HCT116 (cell line): ENCODE measurements at regions not wholly inside any gene's neighbourhood (a gene's known extent, or its start where the extent isn't known, plus 50 kb on each side); places are given as distances from the start of the nearest gene placed in this dataset.

ENCODE experiments used
- ATAC-seq: fragments of 200-7000 bp; cut with Tn5 transposase; 2 replicates; pipeline ENCODE4 v1.9.1; 2020; ENCODE audit warnings: mild to moderate bottlenecking, moderate library complexity
- BruUV-seq: library from RNA; stranded (reverse); fragments of 400-500 nt; replicated peaks from 2 replicates; lab custom pipeline; 2021; lab: Mats Ljungman, UMichigan
- CTCF ChIA-PET: fragments of 300-600 bp; sonication (Branson Sonifier 250); formaldehyde crosslinking; loops from one replicate; lab custom pipeline; 2021; ENCODE audit warnings: antibody characterized with exemption; lab: Charles Lee
- POLR2A ChIA-PET: fragments of 300-600, 350-600 bp; sonication (Branson Sonifier 250); formaldehyde crosslinking; loops from one replicate; lab custom pipeline; 2021; ENCODE audit warnings: antibody characterized with exemption; lab: Charles Lee
- RAD21 ChIA-PET, 2 experiments: fragments of 300-600 bp; sonication (Branson Sonifier 250); formaldehyde crosslinking; loops; one replicate each; lab custom pipeline; 2023; ENCODE audit warnings: low total read pairs in 2 of 2; ENCODE audit not compliant: uncharacterized antibody in 2 of 2, unreplicated experiment in 2 of 2, low non-redundant PET in 1 of 2; lab: Charles Lee
- DNase-seq: peaks from one replicate; pipeline ENCODE4 v3.0.0-alpha.2; 2010; ENCODE audit warnings: low read depth, low spot score
- H2AFZ ChIP-seq: fragments of 200-600 bp; shearing (Covaris generic), sonication (generic); 2 replicates; pipeline ENCODE4 v1.6.1; 2017; ENCODE audit warnings: low read depth, mixed run types, mixed read lengths, antibody characterized with exemption, low read length; ENCODE audit not compliant: poor library complexity, severe bottlenecking
- H3K27ac ChIP-seq: 2 replicates; pipeline ENCODE4 v1.5.1; 2012; ENCODE audit warnings: low read depth, low read length
- H3K27me3 ChIP-seq: fragments of 200-600 bp; sonication (generic); 2 replicates; pipeline ENCODE4 v1.6.1; 2016; ENCODE audit warnings: mixed run types, low read length, mixed read lengths; ENCODE audit not compliant: insufficient read depth
- H3K36me3 ChIP-seq, 2 experiments: fragments of 200-500 bp in 1 of 2; fragments of 200-600 bp in 1 of 2; sonication (Bioruptor generic) in 1 of 2; sonication (generic) in 1 of 2; 2 replicates each; pipeline versions ENCODE4 v1.5.1 to v1.6.1; 2014 to 2016; ENCODE audit warnings: low read length in 2 of 2, inconsistent platforms in 1 of 2, mixed read lengths in 1 of 2, mixed run types in 1 of 2; ENCODE audit not compliant: insufficient read depth in 2 of 2, control insufficient read depth in 1 of 2
- H3K4me1 ChIP-seq, 2 experiments: fragments of 200-600 bp in 1 of 2; sonication (generic) in 1 of 2; 2 replicates each; pipeline versions ENCODE4 v1.5.1 to v1.6.1; 2012 to 2017; ENCODE audit warnings: low read length in 2 of 2, inconsistent platforms in 1 of 2, mild to moderate bottlenecking in 1 of 2, mixed read lengths in 1 of 2, mixed run types in 1 of 2, moderate library complexity in 1 of 2; ENCODE audit not compliant: insufficient read depth in 2 of 2, control insufficient read depth in 1 of 2
- H3K4me2 ChIP-seq: fragments of 200-600 bp; sonication (generic); 2 replicates; pipeline ENCODE4 v1.6.1; 2017; ENCODE audit warnings: mixed run types, low read length, mixed read lengths
- H3K4me3 ChIP-seq, 2 experiments: fragments of 200-600 bp in 1 of 2; sonication (generic) in 1 of 2; replicated peaks in 1 of 2; 2 replicates each; pipeline ENCODE4 v1.5.1; 2011 to 2016; ENCODE audit warnings: low read length in 2 of 2, control low read depth in 1 of 2, low read depth in 1 of 2, mild to moderate bottlenecking in 1 of 2, mixed read lengths in 1 of 2, mixed run types in 1 of 2
- H3K79me2 ChIP-seq: fragments of 200-600 bp; sonication (generic); 2 replicates; pipeline ENCODE4 v1.6.1; 2017; ENCODE audit warnings: mild to moderate bottlenecking, mixed run types, low read length, moderate library complexity, mixed read lengths; ENCODE audit not compliant: insufficient read depth
- H3K9ac ChIP-seq: fragments of 200-600 bp; sonication (generic); 2 replicates; pipeline ENCODE4 v1.6.1; 2016; ENCODE audit warnings: low read length, mixed read lengths
- H3K9me2 ChIP-seq: fragments of 200-600 bp; sonication (generic), shearing (Covaris generic); 2 replicates; pipeline ENCODE4 v1.6.1; 2017; ENCODE audit warnings: mixed run types, mild to moderate bottlenecking, moderate library complexity; ENCODE audit not compliant: insufficient read depth
- H3K9me3 ChIP-seq, 2 experiments: fragments of 200-500 bp in 1 of 2; fragments of 200-600 bp in 1 of 2; sonication (Bioruptor generic) in 1 of 2; sonication (generic) in 1 of 2; 2 replicates each; pipeline ENCODE4 v1.6.1; 2014 to 2017; ENCODE audit warnings: low read length in 2 of 2, mixed read lengths in 2 of 2, inconsistent platforms in 1 of 2, low read depth in 1 of 2, mild to moderate bottlenecking in 1 of 2, mixed run types in 1 of 2, moderate library complexity in 1 of 2; ENCODE audit not compliant: control insufficient read depth in 1 of 2, insufficient read depth in 1 of 2
- H4K20me1 ChIP-seq: fragments of 200-600 bp; sonication (generic), shearing (Covaris generic); 2 replicates; pipeline ENCODE4 v1.6.1; 2017; ENCODE audit warnings: mixed run types, mild to moderate bottlenecking, moderate library complexity; ENCODE audit not compliant: insufficient read depth
- ATF3 ChIP-seq: IDR thresholded peaks from 2 replicates; pipeline ENCODE4 v1.6.1; 2012
- CTCF ChIP-seq, 3 experiments: fragments of 200-600 bp in 1 of 3; sonication (generic) in 1 of 3; IDR thresholded peaks in 2 of 3; conservative IDR thresholded peaks in 1 of 3; 2 replicates each; pipeline ENCODE4 v1.5.1; 2012 to 2017; ENCODE audit warnings: low read depth in 2 of 3, low read length in 2 of 3, antibody characterized with exemption in 1 of 3, borderline replicate concordance in 1 of 3, control low read depth in 1 of 3, mild to moderate bottlenecking in 1 of 3, mixed read lengths in 1 of 3, mixed run types in 1 of 3, moderate library complexity in 1 of 3; ENCODE audit not compliant: insufficient read depth in 1 of 3
- EGR1 ChIP-seq: IDR thresholded peaks from 2 replicates; pipeline ENCODE4 v1.6.1; 2012; ENCODE audit warnings: low read depth
- ELF1 ChIP-seq: IDR thresholded peaks from 2 replicates; pipeline ENCODE4 v1.6.1; 2012; ENCODE audit warnings: low read depth, borderline replicate concordance
- EZH2phosphoT487 ChIP-seq: fragments of 200-600 bp; IDR thresholded peaks from 2 replicates; pipeline ENCODE4 v1.6.1; 2018; ENCODE audit warnings: antibody characterized with exemption, borderline replicate concordance
- MAX ChIP-seq: IDR thresholded peaks from 2 replicates; pipeline ENCODE4 v1.6.1; 2012
- POLR2AphosphoS5 ChIP-seq: IDR thresholded peaks from 2 replicates; pipeline ENCODE4 v1.6.1; 2011; ENCODE audit warnings: mild to moderate bottlenecking, low read depth, low read length, moderate library complexity
- REST ChIP-seq: IDR thresholded peaks from 2 replicates; pipeline ENCODE4 v1.6.1; 2012; ENCODE audit warnings: low read depth
- SIN3A ChIP-seq: IDR thresholded peaks from 2 replicates; pipeline ENCODE4 v1.6.1; 2012; ENCODE audit warnings: low read depth
- YY1 ChIP-seq: IDR thresholded peaks from 2 replicates; pipeline ENCODE4 v1.6.1; 2011; ENCODE audit warnings: low read length, low read depth, moderate library complexity, mild to moderate bottlenecking; ENCODE audit not compliant: insufficient replicate concordance; ENCODE audit errors: extremely low read depth
- ZNF274 ChIP-seq: fragments of 200-500 bp; sonication (Bioruptor generic); IDR thresholded peaks from 2 replicates; pipeline ENCODE4 v1.6.1; 2014; ENCODE audit warnings: mild to moderate bottlenecking, low read depth, low read length, inconsistent platforms
- intact Hi-C: fragments of 100-400 bp; cut with micrococcal nuclease; formaldehyde crosslinking; loops from 2 replicates; pipeline ENCODE4 v1.10.0; 2022

GRCh38 chr5:91224456-91224855 is 158.7 kb downstream of the ARRDC3 start:
- Histone ChIP-seq H3K36me3 (no peaks in the 10 kb centered on the region), H3K79me2 (no peaks in the 10 kb centered on the region), H3K9ac (no peak overlapping the region), H3K27me3 (no peaks in the 10 kb centered on the region), H2AFZ (no peak overlapping the region), H4K20me1 (no peaks in the 10 kb centered on the region), H3K4me3 (no peak overlapping the region), H3K27ac (no peak overlapping the region), H3K9me2 (no peaks in the 10 kb centered on the region), H3K4me2 (no peak overlapping the region), H3K9me3 (no peaks in the 10 kb centered on the region), H3K4me1 (0 out of 4 replicates have a peak, but pooled peaks cover 0 to 5% of the 10 kb centered on the region in 2 experiments)
- BruUV-seq: no TSS peak
- DNase-seq (no peak), ATAC-seq (no peak)
- ChIA-PET POLR2A (no interaction called here), CTCF (interaction anchor here (7.2 kb wide), 1 partner anchor 161 kb away, joined by 111 read pairs; the partner anchor contains the start of gene ARRDC3), RAD21 (interaction anchor here in 1 of 2 experiments (0.9 kb wide), 1 partner anchor 161 kb away, joined by 3 read pairs; no protein-coding TSS in a partner anchor)
- TF ChIP-seq CTCF (IDR thresholded peaks at IDR 0.05 in 2 of 3, conservative IDR thresholded peaks at IDR 0.05 in 1 of 3; ENCODE audit: borderline replicate concordance in 1 of 3, insufficient read depth in 1 of 3, low read depth in 2 of 3, low read length in 2 of 3): no peak
- intact Hi-C loops: no loop called here

- CTCF ChIA-PET: interaction anchor here (7.2 kb wide), 1 partner anchor 161 kb away, joined by 111 read pairs; the partner anchor contains the start of gene ARRDC3
- RAD21 ChIA-PET: interaction anchor here in 1 of 2 experiments (0.9 kb wide), 1 partner anchor 161 kb away, joined by 3 read pairs; no protein-coding TSS in a partner anchor
- H3K27me3 ChIP-seq: no peaks in the 10 kb centered on the region
- DNase-seq (no peak), ATAC-seq (no peak)
- H3K9me2 ChIP-seq: no peaks in the 10 kb centered on the region
- no peaks in the 10 kb centered on the region for H3K79me2 ChIP-seq
- intact Hi-C loops: no loop called here
- H3K9me3 ChIP-seq: no peaks in the 10 kb centered on the region
- POLR2A ChIA-PET: no interaction called here
- no peak overlapping the region for H3K4me3 ChIP-seq
- no peak overlapping the region for H3K27ac ChIP-seq
- no peak overlapping the region for H3K9ac ChIP-seq
- no TSS peak for BruUV-seq
- H3K4me2 ChIP-seq: no peak overlapping the region
- H4K20me1 ChIP-seq: no peaks in the 10 kb centered on the region
- H3K36me3 ChIP-seq: no peaks in the 10 kb centered on the region
- H2AFZ ChIP-seq: no peak overlapping the region
- 0 out of 4 replicates have a peak, but pooled peaks cover 0 to 5% of the 10 kb centered on the region in 2 experiments for H3K4me1 ChIP-seq
- no peak for TF ChIP-seq YY1
- TF ChIP-seq EZH2phosphoT487: no peak
- TF ChIP-seq EGR1: no peak
- TF ChIP-seq ATF3: no peak
- no peak for TF ChIP-seq ZNF274
- TF ChIP-seq SIN3A: no peak
- no peak for TF ChIP-seq POLR2AphosphoS5
- TF ChIP-seq ELF1: no peak
- TF ChIP-seq REST: no peak
- TF ChIP-seq MAX: no peak
Measured at GRCh38 chr5:91223886-91224285, 159.2 kb downstream of the ARRDC3 start.
